GM12878 (cell line): ENCODE measurements at regions not wholly inside any gene's neighbourhood (a gene's known extent, or its start where the extent isn't known, plus 50 kb on each side); places are given as distances from the start of the nearest gene placed in this dataset.

Experiments used
- ATAC-seq: fragments of 200-7000 bp; cut with Tn5 transposase; 3 replicates; pipeline ENCODE4 v1.9.1; 2020; ENCODE audit warnings: mild to moderate bottlenecking, moderate library complexity
- BruUV-seq: library from RNA; stranded (reverse); fragments of 400-500 nt; replicated peaks from 2 replicates; lab custom pipeline; 2021; lab: Mats Ljungman, UMichigan
- CTCF ChIA-PET: fragments of 300-600 bp; sonication (Branson Sonifier 250); formaldehyde crosslinking; extraction: SDS; loops from one replicate; lab custom pipeline; 2021; ENCODE audit warnings: inconsistent platforms; lab: Yijun Ruan, JAX
- POLR2A ChIA-PET: fragments of 350-600 bp; formaldehyde crosslinking; extraction: SDS; loops from one replicate; lab custom pipeline; 2021; ENCODE audit warnings: inconsistent platforms; lab: Charles Lee
- RAD21 ChIA-PET: fragments of 300-600 bp; sonication (Branson Sonifier 250); formaldehyde crosslinking; loops from one replicate; lab custom pipeline; 2023; ENCODE audit warnings: antibody characterized with exemption; ENCODE audit not compliant: unreplicated experiment; lab: Charles Lee
- SMC1A ChIA-PET: fragments of 300-600 bp; sonication (Branson Sonifier 250); formaldehyde crosslinking; loops from one replicate; lab custom pipeline; 2023; ENCODE audit not compliant: unreplicated experiment, uncharacterized antibody; lab: Charles Lee
- DNase-seq: peaks from one replicate; pipeline ENCODE4 v3.0.0-alpha.2; 2011; ENCODE audit warnings: low read depth, low spot score
- FAIRE-seq: peaks from 3 replicates; lab custom pipeline; 2011; peaks lifted over from hg19 to GRCh38; lab: Jason Lieb, UNC
- H2AFZ ChIP-seq: 2 replicates; pipeline ENCODE4 v1.6.0; 2011; ENCODE audit warnings: low read depth, low read length, control low read depth; ENCODE audit not compliant: control insufficient read depth
- H3K27ac ChIP-seq: 2 replicates; pipeline ENCODE4 v1.5.1; 2011; ENCODE audit warnings: control low read depth; ENCODE audit not compliant: control insufficient read depth, insufficient read depth
- H3K27me3 ChIP-seq, 2 experiments: replicated peaks in 1 of 2; 2 replicates each; pipeline versions ENCODE4 v1.6.0 to v1.6.1; 2011; ENCODE audit warnings: low read length in 1 of 2; ENCODE audit not compliant: control insufficient read depth in 2 of 2, insufficient read depth in 2 of 2
- H3K36me3 ChIP-seq, 2 experiments: 2 replicates each; pipeline ENCODE4 v1.5.1; 2011; ENCODE audit warnings: low read length in 1 of 2; ENCODE audit not compliant: control insufficient read depth in 2 of 2, insufficient read depth in 2 of 2
- H3K4me1 ChIP-seq: 2 replicates; pipeline ENCODE4 v1.6.1; 2011; ENCODE audit warnings: mild to moderate bottlenecking, low read length, moderate library complexity, mixed read lengths; ENCODE audit not compliant: control insufficient read depth, insufficient read depth
- H3K4me2 ChIP-seq: 2 replicates; pipeline ENCODE4 v1.6.0; 2011; ENCODE audit warnings: control low read depth; ENCODE audit not compliant: control insufficient read depth, insufficient read depth
- H3K4me3 ChIP-seq: fragments of 200-600 bp; sonication (generic); 2 replicates; pipeline ENCODE4 v1.5.1; 2016
- H3K79me2 ChIP-seq: 2 replicates; pipeline ENCODE4 v1.6.0; 2011; ENCODE audit warnings: low read length; ENCODE audit not compliant: control insufficient read depth, insufficient read depth
- H3K9ac ChIP-seq: 2 replicates; pipeline ENCODE4 v1.8.0; 2011; ENCODE audit warnings: low read length, control low read depth, mixed read lengths; ENCODE audit not compliant: control insufficient read depth, insufficient read depth
- H3K9me3 ChIP-seq: replicated peaks from 3 replicates; pipeline ENCODE4 v1.5.1; 2011; ENCODE audit warnings: mild to moderate bottlenecking, low read length; ENCODE audit not compliant: control insufficient read depth, insufficient read depth
- H4K20me1 ChIP-seq: 2 replicates; pipeline ENCODE4 v1.6.0; 2011; ENCODE audit not compliant: control insufficient read depth, insufficient read depth
- BACH1 ChIP-seq: fragments of 450-650 bp; IDR thresholded peaks from 2 replicates; pipeline ENCODE4 v1.6.1; 2017; ENCODE audit warnings: mild to moderate bottlenecking, borderline replicate concordance
- CTCF ChIP-seq, 3 experiments: IDR thresholded peaks in 2 of 3; conservative IDR thresholded peaks in 1 of 3; 2 replicates each; pipeline ENCODE4 v1.5.1; 2011; ENCODE audit warnings: low read depth in 3 of 3, low read length in 3 of 3, mild to moderate bottlenecking in 3 of 3, control low read depth in 2 of 3, moderate library complexity in 2 of 3, inconsistent platforms in 1 of 3, mixed read lengths in 1 of 3; ENCODE audit not compliant: control insufficient read depth in 2 of 3, insufficient read depth in 1 of 3; ENCODE audit errors: extremely low read depth in 1 of 3
- ESRRA ChIP-seq: IDR thresholded peaks from 2 replicates; pipeline ENCODE4 v1.6.1; 2012; ENCODE audit warnings: mild to moderate bottlenecking, low read length, improper control_type of control experiment
- FOS ChIP-seq: IDR thresholded peaks from 3 replicates; pipeline ENCODE4 v1.6.1; 2011; ENCODE audit warnings: borderline replicate concordance; ENCODE audit not compliant: insufficient read length; ENCODE audit errors: extremely low read depth
- MEF2B ChIP-seq: fragments of 450-650 bp; IDR thresholded peaks from 2 replicates; pipeline ENCODE4 v1.6.1; 2018; ENCODE audit warnings: mild to moderate bottlenecking, moderate library complexity; ENCODE audit not compliant: partially characterized antibody, poor library complexity, severe bottlenecking
- NFIC ChIP-seq: IDR thresholded peaks from 2 replicates; pipeline ENCODE4 v1.6.1; 2012; ENCODE audit warnings: low read depth, mild to moderate bottlenecking, inconsistent platforms, low read length, moderate library complexity
- RAD21 ChIP-seq: IDR thresholded peaks from 2 replicates; pipeline ENCODE4 v1.6.1; 2011; ENCODE audit warnings: mild to moderate bottlenecking, low read depth, low read length, moderate library complexity; ENCODE audit not compliant: insufficient read depth
- SMC3 ChIP-seq: IDR thresholded peaks from 2 replicates; pipeline ENCODE4 v1.6.1; 2011; ENCODE audit warnings: low read length, improper control_type of control experiment, borderline replicate concordance
- WGBS: methylation state at CpG from one replicate; pipeline ENCODE4 v1.1.6; 2016; ENCODE audit warnings: low lambda C conversion rate; ENCODE audit not compliant: insufficient replicate concordance, insufficient coverage; ENCODE audit errors: missing lambda C conversion rate; 5-methylcytosine and 5-hydroxymethylcytosine counted together
- in situ Hi-C: fragments of 300-500 bp; cut with MboI; formaldehyde crosslinking; loops from 9 replicates; pipeline ENCODE4 v1.14.3; 2018; ENCODE audit warnings: mixed read lengths
- intact Hi-C: fragments of 100-400 bp; cut with micrococcal nuclease; formaldehyde crosslinking; loops from one replicate; pipeline ENCODE4 v1.14.2; 2022; ENCODE audit not compliant: unreplicated experiment

GRCh38 chr4:175947117-175947722, 118.4 kb upstream of the WDR17 start:
- intact Hi-C loops (loop anchor here (1.0 to 2.0 kb wide), 2 partner anchors 178 to 393 kb away; no protein-coding TSS in a partner anchor), in situ Hi-C loops (no loop called here)
- ChIA-PET POLR2A (no interaction called here), SMC1A (interaction anchor here (0.7 to 2.0 kb wide), 5 partner anchors 13 to 395 kb away, joined by 3 to 10 read pairs (median 4); no protein-coding TSS in a partner anchor)
- Histone ChIP-seq H3K27me3 (peaks cover 0 to 3% of the 10 kb centered on the region in 2 experiments; a peak in 1 of 4 replicates), H3K9me3 (no peaks in the 10 kb centered on the region), H4K20me1 (no peaks in the 10 kb centered on the region), H3K9ac (no peak overlapping the region), H2AFZ (no peak overlapping the region), H3K79me2 (no peaks in the 10 kb centered on the region), H3K4me3 (no peak overlapping the region), H3K36me3 (no peaks in the 10 kb centered on the region)
- WGBS, result 0% methylated on average over 4 of the region's 4 CpGs
- ATAC-seq (0 out of 3 replicates have a peak, but pooled peaks have one; percentile 38), DNase-seq (no peak), FAIRE-seq (no peak)
- TF ChIP-seq RAD21 (peak; percentile 69), SMC3 (peak; percentile 66; the same call in 1 of the 2 replicates), NFIC (no peak), ESRRA (no peak), BACH1 (no peak), FOS (no peak), CTCF (IDR thresholded peaks at IDR 0.05 in 2 of 3, conservative IDR thresholded peaks at IDR 0.05 in 1 of 3; ENCODE audit: control insufficient read depth in 2 of 3, extremely low read depth in 1 of 3, insufficient read depth in 1 of 3, low read depth in 3 of 3, low read length in 3 of 3) (peak in 2 of 3 experiments; percentile 43 to 47; a peak in 3 of 6 replicates), MEF2B (no peak)
- TF ChIP-seq, all 136 proteins: peak for 3
- no TSS peak for BruUV-seq
- RAD21 ChIA-PET, result interaction anchor here (1.1 to 1.9 kb wide), 3 partner anchors 105 to 394 kb away, joined by 3 to 7 read pairs (median 4); no protein-coding TSS in a partner anchor
- CTCF ChIA-PET, result interaction anchor here (1.0 to 6.6 kb wide), 7 partner anchors 12 to 394 kb away, joined by 3 to 30 read pairs (median 5); no protein-coding TSS in a partner anchor
- no peak overlapping the region for H3K4me2 ChIP-seq
- no peak overlapping the region for H3K27ac ChIP-seq
- no peaks in the 10 kb centered on the region for H3K4me1 ChIP-seq
